Aorta (tissue), 5 donors: ENCODE measurements at regions not wholly inside any gene's neighbourhood (a gene's known extent, or its start where the extent isn't known, plus 50 kb on each side); places are given as distances from the start of the nearest gene placed in this dataset.
A peak's percentile ranks its signal among the peaks of the same experiment; 100 is the strongest.

Experiments
- ATAC-seq: fragments of 200-7000 bp; cut with Tn5 transposase; one replicate; pipeline ENCODE4 v1.9.1; 2022; ENCODE audit warnings: moderate library complexity; ENCODE audit not compliant: low FRiP score
- DNase-seq, 2 donors: peaks; one replicate each; pipeline ENCODE4 v3.0.0-alpha.2; 2020
- H3K27ac ChIP-seq, 2 donors: one replicate each; pipeline ENCODE4 v1.5.1; 2013; ENCODE audit warnings: low read length in 2 of 2, mild to moderate bottlenecking in 2 of 2, moderate library complexity in 2 of 2, control low read depth in 1 of 2, inconsistent platforms in 1 of 2, low read depth in 1 of 2
- H3K27me3 ChIP-seq, 2 donors: one replicate each; pipeline ENCODE4 v1.6.1; 2013; ENCODE audit warnings: control low read depth in 1 of 2, low read length in 1 of 2, mild to moderate bottlenecking in 1 of 2, moderate library complexity in 1 of 2; ENCODE audit not compliant: insufficient read depth in 2 of 2, control insufficient read depth in 1 of 2
- H3K36me3 ChIP-seq, 2 donors: one replicate each; pipeline ENCODE4 v1.6.1; 2013; ENCODE audit warnings: control low read depth in 1 of 2, low read length in 1 of 2, mild to moderate bottlenecking in 1 of 2; ENCODE audit not compliant: insufficient read depth in 2 of 2, control insufficient read depth in 1 of 2
- H3K4me1 ChIP-seq, 2 donors: one replicate each; pipeline ENCODE4 v1.6.1; 2013; ENCODE audit warnings: low read length in 2 of 2, control low read depth in 1 of 2, mild to moderate bottlenecking in 1 of 2, moderate library complexity in 1 of 2; ENCODE audit not compliant: insufficient read depth in 2 of 2, control insufficient read depth in 1 of 2
- H3K4me3 ChIP-seq, 2 donors: one replicate each; pipeline ENCODE4 v1.5.1; 2013; ENCODE audit warnings: low read length in 2 of 2, control low read depth in 1 of 2, mild to moderate bottlenecking in 1 of 2
- H3K9me3 ChIP-seq: one replicate; pipeline ENCODE4 v1.6.1; 2013; ENCODE audit warnings: mild to moderate bottlenecking, low read length; ENCODE audit not compliant: control insufficient read depth
- WGBS, 2 donors: extraction: QIAGEN DNeasy Blood & Tissue Kit; methylation state at CpG; one replicate each; pipeline ENCODE4 v1.1.7; 2013; 5-methylcytosine and 5-hydroxymethylcytosine counted together
- intact Hi-C, 2 donors: fragments of 100-400 bp; cut with DNase I; formaldehyde crosslinking; loops; one replicate each; pipeline versions ENCODE4 v1.14.2 to v1.15.0; 2022
- donor health status: healthy with polysubstance abuse.
- donor health status: Bipolar disorder and iron deficiency.
- donor health status: DM: no; HTN: no; CAD: no.
- donor health status: DM: no; HTN: no; CAD: no.
- donor health status: DM: yes; HTN: yes; CAD: no.

GRCh38 chr3:73687106-73688004 is 62.6 kb upstream of the PDZRN3 start:
- no peaks in the 10 kb centered on the region for H3K36me3 ChIP-seq
- 38 to 43% methylated on average over 5 of the region's 5 CpGs for WGBS, 2 donors
- intact Hi-C loops: no loop called here
- H3K9me3 ChIP-seq: no peaks in the 10 kb centered on the region
- H3K4me3 ChIP-seq: no peak overlapping the region
- ATAC-seq (no peak), DNase-seq (no peak)
- peaks cover 0 to 2% of the 10 kb centered on the region in 2 donors for H3K4me1 ChIP-seq
- no peak overlapping the region for H3K27ac ChIP-seq
- H3K27me3 ChIP-seq: no peaks in the 10 kb centered on the region

GRCh38 chr3:73685061-73685460 is 60.3 kb upstream of the PDZRN3 start:
- Histone ChIP-seq H3K9me3 (no peaks in the 10 kb centered on the region), H3K4me1 (peaks cover 1 to 2% of the 10 kb centered on the region in 2 donors), H3K27ac (no peak overlapping the region), H3K36me3 (no peaks in the 10 kb centered on the region), H3K4me3 (no peak overlapping the region), H3K27me3 (no peaks in the 10 kb centered on the region)
- DNase-seq: no peak
- intact Hi-C loops: no loop called here
- ATAC-seq: no peak
- 82 to 88% methylated on average over 4 of the region's 4 CpGs for WGBS, 2 donors

- ATAC-seq: no peak
- intact Hi-C loops: no loop called here
- Histone ChIP-seq H3K27me3 (no peaks in the 10 kb centered on the region), H3K36me3 (no peaks in the 10 kb centered on the region), H3K4me3 (no peak overlapping the region), H3K9me3 (no peaks in the 10 kb centered on the region), H3K4me1 (peaks cover 1 to 2% of the 10 kb centered on the region in 2 donors), H3K27ac (no peak overlapping the region)
- no peak for DNase-seq
- 95 to 96% methylated on average over 5 of the region's 5 CpGs for WGBS, 2 donors
Observed at GRCh38 chr3:73683706-73684105, 59.0 kb upstream of the PDZRN3 start.

- peaks cover 1 to 2% of the 10 kb centered on the region in 2 donors for H3K4me1 ChIP-seq
- H3K9me3 ChIP-seq: no peaks in the 10 kb centered on the region
- ATAC-seq (peak; percentile 39), DNase-seq (no peak)
- H3K36me3 ChIP-seq: no peaks in the 10 kb centered on the region
- no peaks in the 10 kb centered on the region for H3K27me3 ChIP-seq
- H3K27ac ChIP-seq: peak overlapping the region in 1 of 2 donors; percentile 51
- no peak overlapping the region for H3K4me3 ChIP-seq
- 51 to 61% methylated on average over 6 of the region's 6 CpGs for WGBS, 2 donors
- intact Hi-C loops: no loop called here
Observed at GRCh38 chr3:73681610-73682009, 56.9 kb upstream of the PDZRN3 start.

- intact Hi-C loops: no loop called here
- Histone ChIP-seq H3K4me3 (no peak overlapping the region), H3K9me3 (no peaks in the 10 kb centered on the region), H3K27ac (peak overlapping the region in 1 of 2 donors; percentile 51), H3K4me1 (peaks cover 1 to 2% of the 10 kb centered on the region in 2 donors), H3K36me3 (no peaks in the 10 kb centered on the region), H3K27me3 (no peaks in the 10 kb centered on the region)
- DNase-seq (no peak), ATAC-seq (no peak)
- WGBS, 2 donors: 89 to 97% methylated on average over 1 of the region's 1 CpG
Observed at GRCh38 chr3:73681198-73681597, 56.5 kb upstream of the PDZRN3 start.

GRCh38 chr3:73680391-73681095 is 55.8 kb upstream of the PDZRN3 start:
- Histone ChIP-seq H3K36me3 (no peaks in the 10 kb centered on the region), H3K4me3 (no peak overlapping the region), H3K27me3 (no peaks in the 10 kb centered on the region), H3K9me3 (no peaks in the 10 kb centered on the region), H3K27ac (no peak overlapping the region), H3K4me1 (peaks cover 0 to 1% of the 10 kb centered on the region in 2 donors)
- WGBS, 2 donors: 14 to 19% methylated on average over 8 of the region's 8 CpGs
- no peak for DNase-seq
- intact Hi-C loops: no loop called here
- no peak for ATAC-seq

GRCh38 chr3:73677336-73678024 is 52.7 kb upstream of the PDZRN3 start:
- DNase-seq (no peak), ATAC-seq (no peak)
- Histone ChIP-seq H3K27ac (no peak overlapping the region), H3K27me3 (no peaks in the 10 kb centered on the region), H3K36me3 (no peaks in the 10 kb centered on the region), H3K4me3 (no peak overlapping the region), H3K9me3 (no peaks in the 10 kb centered on the region), H3K4me1 (peaks cover 0 to 1% of the 10 kb centered on the region in 2 donors)
- intact Hi-C loops: no loop called here
- 96 to 97% methylated on average over 7 of the region's 7 CpGs for WGBS, 2 donors
